ENCODE measurements at regions not wholly inside any gene's neighbourhood (a gene's known extent, or its start where the extent isn't known, plus 50 kb on each side); places are given as distances from the start of the nearest gene placed in this dataset.

- no peak for DNase-seq (ENCODE audit: low spot score in 2 of 2)
- H3K9me3 Mint-ChIP-seq, result peaks cover 3 to 21% of the 10 kb centered on the region in 2 donors
- no peak for ATAC-seq
- H3K36me3 Mint-ChIP-seq, result peaks cover 10 to 13% of the 10 kb centered on the region in 2 donors
- H3K27ac Mint-ChIP-seq, result no peak overlapping the region
Measured at GRCh38 chr5:142514196-142514595, 171.7 kb downstream of the FGF1 start.

- peaks cover 3 to 16% of the 10 kb centered on the region in 2 donors for H3K9me3 Mint-ChIP-seq
- H3K27ac Mint-ChIP-seq, result peak overlapping the region in 1 of 2 donors; percentile 33
- ATAC-seq (no peak), DNase-seq (ENCODE audit: low spot score in 2 of 2) (no peak)
- peaks cover 10 to 13% of the 10 kb centered on the region in 2 donors for H3K36me3 Mint-ChIP-seq
Measured at GRCh38 chr5:142512043-142513042, 173.5 kb downstream of the FGF1 start.

DNA sequence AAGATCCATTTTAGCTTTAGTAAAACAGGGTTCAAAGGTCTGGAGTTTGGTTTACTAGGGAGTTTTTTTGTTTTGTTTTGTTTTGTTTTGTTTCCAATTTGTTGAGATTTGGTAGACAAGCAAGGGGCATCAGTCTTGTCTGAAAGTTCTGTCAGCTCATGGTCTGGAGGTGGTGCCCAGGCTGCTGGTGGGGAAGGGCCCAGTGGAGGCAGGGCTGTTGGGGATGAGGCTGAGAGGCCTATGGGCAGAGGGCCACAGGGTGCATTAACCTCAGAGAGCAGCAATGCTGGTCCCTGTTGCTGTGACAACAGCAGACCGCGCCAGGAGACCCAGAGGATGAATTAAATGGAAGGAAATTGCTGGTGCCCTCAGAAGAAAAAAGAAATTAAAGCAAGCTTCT, 174.5 kb downstream of the FGF1 start:
- ATAC-seq, result no peak
- Mint-ChIP-seq H3K36me3 (peaks cover under 1 to 4% of the 10 kb centered on the region in 2 donors), H3K9me3 (peaks cover 0 to 8% of the 10 kb centered on the region in 2 donors), H3K27ac (no peak overlapping the region)
- DNase-seq (ENCODE audit: low spot score in 2 of 2), result no peak

GRCh38 chr5:142509026-142509425, 176.9 kb downstream of the FGF1 start:
- no peak for DNase-seq (ENCODE audit: low spot score in 2 of 2)
- Mint-ChIP-seq H3K27ac (no peak overlapping the region), H3K9me3 (peaks cover 0 to 4% of the 10 kb centered on the region in 2 donors), H3K36me3 (no peaks in the 10 kb centered on the region)
- no peak for ATAC-seq

DNA sequence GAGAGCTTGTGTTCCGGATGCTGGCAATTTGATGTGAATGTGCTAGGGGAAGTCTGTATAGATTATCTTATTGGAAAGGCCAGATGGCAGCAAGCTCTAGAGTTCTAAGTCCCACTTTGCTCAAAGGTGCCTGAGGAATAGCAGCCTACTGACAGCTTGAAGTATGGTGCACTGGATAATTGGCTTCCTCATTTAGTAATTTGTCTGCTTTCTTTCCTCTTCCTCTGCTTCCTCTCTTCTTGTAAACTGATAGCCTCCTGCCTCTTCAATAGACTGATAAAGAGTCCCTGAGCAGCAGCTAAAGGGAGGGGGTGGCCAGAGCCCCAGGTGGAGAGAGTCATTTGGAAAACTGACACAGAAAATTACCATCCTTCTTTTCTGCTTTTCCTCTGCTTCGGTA, 177.3 kb downstream of the FGF1 start:
- Mint-ChIP-seq H3K36me3 (no peaks in the 10 kb centered on the region), H3K27ac (peak overlapping the region in 1 of 2 donors; percentile 22), H3K9me3 (peaks cover 0 to 4% of the 10 kb centered on the region in 2 donors)
- ATAC-seq (no peak), DNase-seq (ENCODE audit: low spot score in 2 of 2) (no peak)

DNA sequence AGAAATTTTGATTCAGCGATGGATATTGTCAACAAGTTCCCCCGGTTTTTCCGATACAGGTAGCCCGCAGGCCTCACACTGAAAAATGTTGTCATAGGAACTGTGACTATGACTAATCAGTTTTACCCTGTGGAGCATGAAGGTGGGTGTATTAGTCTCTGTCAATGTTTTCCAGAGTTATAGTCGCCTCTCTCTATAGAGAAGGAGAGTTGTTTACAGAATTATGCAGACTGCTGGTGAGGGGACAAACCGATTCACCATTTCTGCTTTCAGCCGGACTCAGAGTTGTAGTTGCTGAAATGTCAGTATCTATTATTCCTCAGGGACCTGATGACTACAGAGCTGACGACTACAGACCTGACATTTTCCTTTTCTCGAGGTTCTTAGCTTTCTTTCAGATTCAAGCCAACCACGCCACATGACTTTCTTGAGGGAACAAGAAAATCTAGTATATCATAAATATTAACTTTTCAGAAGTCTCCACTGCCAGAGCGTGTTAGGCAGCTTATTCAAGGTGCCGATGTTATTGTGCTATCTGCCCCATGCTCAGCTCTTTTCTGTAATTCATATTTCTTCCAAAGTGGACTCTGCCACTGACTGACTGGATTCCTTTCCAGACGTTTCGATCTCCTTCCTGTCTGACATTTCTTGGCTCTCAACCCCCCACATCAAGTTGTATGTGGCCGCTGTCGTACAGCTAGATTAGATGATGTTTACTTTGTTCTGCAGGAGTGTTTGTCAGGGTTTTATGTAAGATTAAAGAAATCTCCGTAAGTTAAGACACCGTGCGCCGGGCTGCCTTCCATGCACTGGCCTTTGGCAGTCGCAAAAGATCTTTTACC, 178.1 kb downstream of the FGF1 start:
- ATAC-seq, result peak; percentile 76 to 87

DNA sequence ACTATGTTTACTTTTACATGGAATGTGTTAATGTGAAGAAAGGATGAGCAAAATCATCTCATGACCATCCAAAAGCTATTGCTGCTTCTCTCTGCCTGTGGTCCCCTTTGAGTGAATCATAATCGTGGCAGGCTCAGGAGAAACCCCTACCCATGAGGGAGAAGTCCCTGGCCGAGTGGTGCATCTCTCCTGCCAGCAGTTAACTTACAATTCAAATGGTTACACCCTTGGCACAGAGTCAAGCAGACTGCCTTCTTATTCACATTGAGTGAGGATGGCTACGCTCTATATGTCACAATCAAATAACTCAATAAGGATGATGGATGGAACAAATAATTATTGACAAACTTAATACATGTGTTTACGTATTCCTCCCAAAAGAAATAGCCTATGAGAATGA, 179.1 kb downstream of the FGF1 start:
- ATAC-seq, result peak in 1 of 2 donors; percentile 76
- DNase-seq (ENCODE audit: low spot score in 2 of 2), result no peak
- Mint-ChIP-seq H3K27ac (peak overlapping the region in 1 of 2 donors; percentile 24), H3K9me3 (peaks cover 0 to 4% of the 10 kb centered on the region in 2 donors), H3K36me3 (no peaks in the 10 kb centered on the region)

More for the DNA sequence above, 178.1 kb downstream of the FGF1 start:
- Mint-ChIP-seq H3K9me3 (peaks cover 0 to 4% of the 10 kb centered on the region in 2 donors), H3K36me3 (no peaks in the 10 kb centered on the region), H3K27ac (peak overlapping the region in 1 of 2 donors; percentile 24)
- DNase-seq (ENCODE audit: low spot score in 2 of 2), result no peak

GRCh38 chr5:142506046-142506445, 179.8 kb downstream of the FGF1 start:
- DNase-seq (ENCODE audit: low spot score in 2 of 2) (no peak), ATAC-seq (peak in 1 of 2 donors; percentile 48)
- no peaks in the 10 kb centered on the region for H3K36me3 Mint-ChIP-seq
- H3K9me3 Mint-ChIP-seq, result peaks cover 0 to 4% of the 10 kb centered on the region in 2 donors
- H3K27ac Mint-ChIP-seq, result no peak overlapping the region

DNA sequence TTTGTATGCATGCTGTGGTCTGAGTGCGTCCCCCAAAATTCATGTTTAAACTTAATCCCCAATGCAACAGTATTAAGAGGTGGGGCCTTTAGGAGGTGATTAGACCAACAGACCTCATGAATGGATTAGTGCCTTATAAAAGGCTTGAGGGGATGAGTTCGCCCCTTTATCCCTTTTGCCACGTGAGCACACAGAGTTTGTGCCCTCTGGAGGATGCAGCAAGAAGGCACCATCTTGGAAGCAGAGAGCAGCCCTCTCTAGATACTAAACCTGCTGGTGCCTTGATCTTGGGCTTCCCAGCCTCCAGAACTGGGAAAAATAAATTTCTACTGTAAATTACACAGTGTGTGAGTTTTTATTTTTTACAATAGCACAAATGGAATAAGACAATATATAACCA, 177.1 kb upstream of the SPRY4 start:
- ATAC-seq (no peak), DNase-seq (ENCODE audit: low spot score in 2 of 2) (no peak)
- H3K27ac Mint-ChIP-seq, result no peak overlapping the region
- H3K9me3 Mint-ChIP-seq, result no peaks in the 10 kb centered on the region
- no peaks in the 10 kb centered on the region for H3K36me3 Mint-ChIP-seq

GRCh38 chr5:142500227-142500905, 175.5 kb upstream of the SPRY4 start:
- H3K27ac Mint-ChIP-seq, result no peak overlapping the region
- no peaks in the 10 kb centered on the region for H3K9me3 Mint-ChIP-seq
- DNase-seq (ENCODE audit: low spot score in 2 of 2), result no peak
- H3K36me3 Mint-ChIP-seq, result no peaks in the 10 kb centered on the region
- no peak for ATAC-seq

DNA sequence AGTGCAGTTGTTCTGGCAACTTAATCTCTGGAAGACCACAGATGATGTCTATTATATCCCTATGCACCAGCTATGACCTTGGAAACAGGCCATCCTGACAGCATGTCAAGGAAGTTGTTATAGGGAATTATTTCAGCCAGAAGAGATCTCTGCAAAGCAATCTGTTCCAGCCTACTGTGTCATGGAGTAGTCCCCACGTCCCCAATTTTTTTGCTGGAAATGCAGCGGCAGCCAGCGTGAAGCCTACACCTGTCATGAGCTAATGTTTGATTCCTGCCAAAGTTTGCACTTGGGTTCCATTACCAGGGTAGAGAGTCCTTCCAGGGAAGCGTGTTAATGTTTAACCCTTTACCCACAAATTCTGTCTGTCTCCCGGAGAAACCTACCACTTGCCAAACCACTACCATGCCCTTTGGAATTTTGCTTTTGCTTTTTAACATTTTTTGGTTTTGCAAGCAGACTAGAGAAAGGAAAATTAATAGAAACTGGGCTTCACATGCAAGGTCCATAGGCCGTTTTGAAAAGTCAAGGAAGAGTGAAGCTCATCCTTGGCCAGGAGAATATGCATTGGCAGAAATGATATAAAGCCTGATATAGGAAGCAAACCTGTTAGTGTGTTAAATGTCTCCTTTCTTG, 174.9 kb upstream of the SPRY4 start:
- DNase-seq (ENCODE audit: low spot score in 2 of 2) (no peak), ATAC-seq (no peak)
- Mint-ChIP-seq H3K9me3 (no peaks in the 10 kb centered on the region), H3K36me3 (no peaks in the 10 kb centered on the region), H3K27ac (no peak overlapping the region)

DNA sequence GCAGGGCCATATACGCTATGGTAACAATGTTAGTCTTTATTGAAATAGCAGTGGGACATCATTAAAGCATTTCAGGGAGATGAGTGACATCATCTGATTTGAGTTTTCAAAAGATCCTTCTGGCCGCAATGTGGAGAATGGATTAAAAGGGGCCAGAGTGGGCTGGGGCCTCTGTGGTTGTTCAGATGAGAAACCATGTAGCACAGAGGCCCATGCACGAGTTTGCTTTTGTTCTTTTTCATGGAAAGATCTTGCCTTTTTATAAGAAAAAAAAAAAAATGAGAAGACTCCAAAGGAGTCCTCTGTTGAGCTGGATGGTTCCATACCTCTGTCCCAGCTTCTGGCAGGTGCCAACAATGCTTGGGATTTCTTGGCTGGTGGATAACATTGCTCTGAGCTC, 173.5 kb upstream of the SPRY4 start:
- ATAC-seq (no peak), DNase-seq (ENCODE audit: low spot score in 2 of 2) (no peak)
- no peak overlapping the region for H3K27ac Mint-ChIP-seq
- no peaks in the 10 kb centered on the region for H3K9me3 Mint-ChIP-seq
- H3K36me3 Mint-ChIP-seq, result no peaks in the 10 kb centered on the region

GRCh38 chr5:142495531-142495930, 170.7 kb upstream of the SPRY4 start:
- H3K36me3 Mint-ChIP-seq, result no peaks in the 10 kb centered on the region
- no peak overlapping the region for H3K27ac Mint-ChIP-seq
- ATAC-seq (no peak), DNase-seq (ENCODE audit: low spot score in 2 of 2) (no peak)
- no peaks in the 10 kb centered on the region for H3K9me3 Mint-ChIP-seq

GRCh38 chr5:142493875-142494518, 169.2 kb upstream of the SPRY4 start:
- DNase-seq (ENCODE audit: low spot score in 2 of 2) (no peak), ATAC-seq (no peak)
- Mint-ChIP-seq H3K36me3 (no peaks in the 10 kb centered on the region), H3K9me3 (no peaks in the 10 kb centered on the region), H3K27ac (no peak overlapping the region)

- H3K27ac Mint-ChIP-seq, result no peak overlapping the region
- no peak for ATAC-seq
- no peak for DNase-seq (ENCODE audit: low spot score in 2 of 2)
- H3K36me3 Mint-ChIP-seq, result no peaks in the 10 kb centered on the region
- H3K9me3 Mint-ChIP-seq, result no peaks in the 10 kb centered on the region
Measured at GRCh38 chr5:142492781-142493281, 168.0 kb upstream of the SPRY4 start.
